IPS-15b (cell line): ENCODE measurements at regions not wholly inside any gene's neighbourhood (a gene's known extent, or its start where the extent isn't known, plus 50 kb on each side); places are given as distances from the start of the nearest gene placed in this dataset.

Experiments
- H3K27me3 ChIP-seq: one replicate; pipeline ENCODE4 v1.6.1; 2013; ENCODE audit warnings: low read length; ENCODE audit not compliant: control insufficient read depth, insufficient read depth
- H3K36me3 ChIP-seq: one replicate; pipeline ENCODE4 v1.6.1; 2013; ENCODE audit warnings: low read length; ENCODE audit not compliant: control insufficient read depth, insufficient read depth
- H3K4me1 ChIP-seq: one replicate; pipeline ENCODE4 v1.6.1; 2013; ENCODE audit warnings: mild to moderate bottlenecking, low read length; ENCODE audit not compliant: control insufficient read depth, insufficient read depth
- H3K4me3 ChIP-seq: one replicate; pipeline ENCODE4 v1.5.1; 2013; ENCODE audit warnings: low read depth, low read length
- H3K9ac ChIP-seq: one replicate; pipeline ENCODE4 v1.6.1; 2013; ENCODE audit warnings: low read depth, mild to moderate bottlenecking, low read length
- H3K9me3 ChIP-seq: one replicate; pipeline ENCODE4 v1.6.1; 2013; ENCODE audit warnings: mild to moderate bottlenecking, low read length; ENCODE audit not compliant: control insufficient read depth, insufficient read depth

GRCh38 chr2:23091900-23092299 lies 293.1 kb upstream of the KLHL29 start:
- Histone ChIP-seq H3K27me3 (no peaks in the 10 kb centered on the region), H3K9me3 (no peaks in the 10 kb centered on the region), H3K36me3 (no peaks in the 10 kb centered on the region), H3K4me3 (no peak overlapping the region), H3K4me1 (no peaks in the 10 kb centered on the region), H3K9ac (no peak overlapping the region)

GRCh38 chr2:23092831-23093230 lies 292.1 kb upstream of the KLHL29 start:
- Histone ChIP-seq H3K9ac (no peak overlapping the region), H3K4me3 (no peak overlapping the region), H3K4me1 (no peaks in the 10 kb centered on the region), H3K27me3 (no peaks in the 10 kb centered on the region), H3K36me3 (no peaks in the 10 kb centered on the region), H3K9me3 (no peaks in the 10 kb centered on the region)

- Histone ChIP-seq H3K9ac (no peak overlapping the region), H3K4me1 (no peaks in the 10 kb centered on the region), H3K36me3 (no peaks in the 10 kb centered on the region), H3K9me3 (no peaks in the 10 kb centered on the region), H3K27me3 (no peaks in the 10 kb centered on the region), H3K4me3 (no peak overlapping the region)
Measured at GRCh38 chr2:23093513-23093912, 291.5 kb upstream of the KLHL29 start.

- Histone ChIP-seq H3K9me3 (no peaks in the 10 kb centered on the region), H3K9ac (no peak overlapping the region), H3K27me3 (no peaks in the 10 kb centered on the region), H3K4me3 (no peak overlapping the region), H3K36me3 (no peaks in the 10 kb centered on the region), H3K4me1 (no peaks in the 10 kb centered on the region)
Measured at GRCh38 chr2:23096906-23097602, 287.9 kb upstream of the KLHL29 start.

GRCh38 chr2:23100406-23100805 lies 284.6 kb upstream of the KLHL29 start:
- no peak overlapping the region for H3K9ac ChIP-seq
- H3K4me1 ChIP-seq: no peaks in the 10 kb centered on the region
- no peak overlapping the region for H3K4me3 ChIP-seq
- H3K9me3 ChIP-seq: no peaks in the 10 kb centered on the region
- H3K27me3 ChIP-seq: no peaks in the 10 kb centered on the region
- H3K36me3 ChIP-seq: no peaks in the 10 kb centered on the region

- H3K36me3 ChIP-seq: no peaks in the 10 kb centered on the region
- no peaks in the 10 kb centered on the region for H3K9me3 ChIP-seq
- no peaks in the 10 kb centered on the region for H3K4me1 ChIP-seq
- no peak overlapping the region for H3K9ac ChIP-seq
- H3K27me3 ChIP-seq: no peaks in the 10 kb centered on the region
- no peak overlapping the region for H3K4me3 ChIP-seq
Measured at GRCh38 chr2:23106242-23106785, 278.7 kb upstream of the KLHL29 start.

GRCh38 chr2:23107327-23107941 lies 277.5 kb upstream of the KLHL29 start:
- H3K4me1 ChIP-seq: no peaks in the 10 kb centered on the region
- H3K4me3 ChIP-seq: no peak overlapping the region
- no peak overlapping the region for H3K9ac ChIP-seq
- no peaks in the 10 kb centered on the region for H3K27me3 ChIP-seq
- H3K9me3 ChIP-seq: no peaks in the 10 kb centered on the region
- no peaks in the 10 kb centered on the region for H3K36me3 ChIP-seq

GRCh38 chr2:23111263-23111662 lies 273.7 kb upstream of the KLHL29 start:
- Histone ChIP-seq H3K36me3 (no peaks in the 10 kb centered on the region), H3K4me1 (no peaks in the 10 kb centered on the region), H3K9ac (no peak overlapping the region), H3K4me3 (no peak overlapping the region), H3K27me3 (no peaks in the 10 kb centered on the region), H3K9me3 (no peaks in the 10 kb centered on the region)

GRCh38 chr2:23112517-23112916 lies 272.5 kb upstream of the KLHL29 start:
- Histone ChIP-seq H3K4me1 (no peaks in the 10 kb centered on the region), H3K36me3 (no peaks in the 10 kb centered on the region), H3K4me3 (no peak overlapping the region), H3K27me3 (no peaks in the 10 kb centered on the region), H3K9ac (no peak overlapping the region), H3K9me3 (no peaks in the 10 kb centered on the region)

GRCh38 chr2:23114299-23114698 lies 270.7 kb upstream of the KLHL29 start:
- no peaks in the 10 kb centered on the region for H3K36me3 ChIP-seq
- no peak overlapping the region for H3K9ac ChIP-seq
- H3K4me1 ChIP-seq: no peaks in the 10 kb centered on the region
- no peaks in the 10 kb centered on the region for H3K27me3 ChIP-seq
- no peaks in the 10 kb centered on the region for H3K9me3 ChIP-seq
- no peak overlapping the region for H3K4me3 ChIP-seq

GRCh38 chr2:23118313-23118712 lies 266.7 kb upstream of the KLHL29 start:
- Histone ChIP-seq H3K27me3 (no peaks in the 10 kb centered on the region), H3K9ac (no peak overlapping the region), H3K4me1 (no peaks in the 10 kb centered on the region), H3K36me3 (no peaks in the 10 kb centered on the region), H3K9me3 (no peaks in the 10 kb centered on the region), H3K4me3 (no peak overlapping the region)

GRCh38 chr2:23118894-23119293 lies 266.1 kb upstream of the KLHL29 start:
- Histone ChIP-seq H3K9me3 (no peaks in the 10 kb centered on the region), H3K27me3 (no peaks in the 10 kb centered on the region), H3K9ac (no peak overlapping the region), H3K4me3 (no peak overlapping the region), H3K36me3 (no peaks in the 10 kb centered on the region), H3K4me1 (no peaks in the 10 kb centered on the region)
